Skeletal muscle tissue (tissue), 3 donors: ENCODE measurements at regions not wholly inside any gene's neighbourhood (a gene's known extent, or its start where the extent isn't known, plus 50 kb on each side); places are given as distances from the start of the nearest gene placed in this dataset.

Source experiments
- H3K27ac ChIP-seq: one replicate; pipeline ENCODE4 v1.7.0; 2013; ENCODE audit warnings: mild to moderate bottlenecking, low read depth, low read length, inconsistent platforms
- H3K27me3 ChIP-seq, 3 donors: one replicate each; pipeline ENCODE4 v1.7.0; 2013; ENCODE audit warnings: low read length in 3 of 3; ENCODE audit not compliant: control insufficient read depth in 3 of 3, insufficient read depth in 3 of 3
- H3K36me3 ChIP-seq, 3 donors: one replicate each; pipeline ENCODE4 v1.7.0; 2013; ENCODE audit warnings: low read length in 3 of 3; ENCODE audit not compliant: control insufficient read depth in 3 of 3, insufficient read depth in 3 of 3
- H3K4me1 ChIP-seq, 3 donors: one replicate each; pipeline ENCODE4 v1.7.0; 2013; ENCODE audit warnings: low read length in 3 of 3, mild to moderate bottlenecking in 3 of 3; ENCODE audit not compliant: control insufficient read depth in 3 of 3, insufficient read depth in 3 of 3
- H3K4me3 ChIP-seq, 3 donors: one replicate each; pipeline ENCODE4 v1.7.0; 2013; ENCODE audit warnings: low read length in 3 of 3
- H3K9ac ChIP-seq, 3 donors: one replicate each; pipeline ENCODE4 v1.7.0; 2013; ENCODE audit warnings: low read length in 3 of 3, mild to moderate bottlenecking in 3 of 3, moderate library complexity in 2 of 3, low read depth in 1 of 3
- H3K9me3 ChIP-seq, 3 donors: one replicate each; pipeline ENCODE4 v1.7.0; 2013; ENCODE audit warnings: low read length in 3 of 3; ENCODE audit not compliant: control insufficient read depth in 3 of 3
- donor health status: Osteomylitis.

- Histone ChIP-seq H3K27me3 (no peaks in the 10 kb centered on the region), H3K27ac (no peak overlapping the region), H3K9ac (no peak overlapping the region), H3K9me3 (no peaks in the 10 kb centered on the region), H3K4me3 (no peak overlapping the region), H3K4me1 (no peaks in the 10 kb centered on the region), H3K36me3 (no peaks in the 10 kb centered on the region)
Observed at GRCh38 chr5:91841423-91841822, 458.3 kb upstream of the ARRDC3 start.

DNA sequence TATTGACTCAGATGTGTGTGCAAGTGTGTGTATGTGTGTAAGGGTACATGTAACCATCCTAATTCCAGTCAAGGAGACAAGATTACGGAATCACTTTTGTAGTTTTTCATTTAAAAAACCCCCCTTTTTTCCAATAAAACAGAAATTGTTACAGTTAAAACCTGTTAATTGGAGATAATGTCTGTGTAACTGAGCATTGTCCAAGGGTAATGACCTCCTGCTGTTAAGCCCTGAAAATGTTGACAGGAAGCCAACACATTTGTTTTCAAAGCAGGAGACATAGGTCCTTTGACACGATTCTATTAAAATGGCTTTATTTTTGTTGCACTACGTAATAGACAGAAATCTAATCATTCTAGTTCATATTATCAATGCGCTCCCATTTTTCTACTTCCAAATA, 457.3 kb upstream of the ARRDC3 start:
- H3K4me1 ChIP-seq = no peaks in the 10 kb centered on the region

DNA sequence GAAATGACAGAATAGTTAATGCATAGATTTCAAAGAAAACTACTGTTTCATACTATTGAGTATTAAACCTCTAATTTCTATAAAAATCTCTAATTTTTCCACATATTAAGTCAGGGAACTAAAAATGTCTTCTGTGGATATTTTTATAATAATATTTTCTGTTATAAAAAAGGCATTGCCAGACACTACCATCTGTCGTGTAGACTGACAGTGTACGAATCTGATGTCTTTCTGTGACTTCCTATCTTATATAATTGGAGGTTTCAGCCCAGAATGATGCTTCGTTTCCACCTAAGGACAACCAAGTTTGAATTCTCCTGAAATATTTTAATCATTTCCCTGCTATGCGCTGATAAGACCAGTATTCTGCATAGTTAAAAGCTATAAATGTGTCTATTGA, 456.6 kb upstream of the ARRDC3 start:
- Histone ChIP-seq H3K4me1 (no peaks in the 10 kb centered on the region), H3K4me3 (no peak overlapping the region), H3K36me3 (no peaks in the 10 kb centered on the region), H3K9me3 (no peaks in the 10 kb centered on the region), H3K9ac (no peak overlapping the region), H3K27ac (no peak overlapping the region), H3K27me3 (no peaks in the 10 kb centered on the region)

More for the DNA sequence above, 457.3 kb upstream of the ARRDC3 start:
- H3K27ac ChIP-seq = no peak overlapping the region
- H3K9me3 ChIP-seq = no peaks in the 10 kb centered on the region
- no peak overlapping the region for H3K9ac ChIP-seq
- H3K4me3 ChIP-seq = no peak overlapping the region
- no peaks in the 10 kb centered on the region for H3K27me3 ChIP-seq
- no peaks in the 10 kb centered on the region for H3K36me3 ChIP-seq

GRCh38 chr5:91839233-91839632, 456.1 kb upstream of the ARRDC3 start:
- H3K27ac ChIP-seq = no peak overlapping the region
- no peaks in the 10 kb centered on the region for H3K27me3 ChIP-seq
- no peak overlapping the region for H3K4me3 ChIP-seq
- H3K9ac ChIP-seq = no peak overlapping the region
- H3K9me3 ChIP-seq = no peaks in the 10 kb centered on the region
- no peaks in the 10 kb centered on the region for H3K4me1 ChIP-seq
- no peaks in the 10 kb centered on the region for H3K36me3 ChIP-seq

DNA sequence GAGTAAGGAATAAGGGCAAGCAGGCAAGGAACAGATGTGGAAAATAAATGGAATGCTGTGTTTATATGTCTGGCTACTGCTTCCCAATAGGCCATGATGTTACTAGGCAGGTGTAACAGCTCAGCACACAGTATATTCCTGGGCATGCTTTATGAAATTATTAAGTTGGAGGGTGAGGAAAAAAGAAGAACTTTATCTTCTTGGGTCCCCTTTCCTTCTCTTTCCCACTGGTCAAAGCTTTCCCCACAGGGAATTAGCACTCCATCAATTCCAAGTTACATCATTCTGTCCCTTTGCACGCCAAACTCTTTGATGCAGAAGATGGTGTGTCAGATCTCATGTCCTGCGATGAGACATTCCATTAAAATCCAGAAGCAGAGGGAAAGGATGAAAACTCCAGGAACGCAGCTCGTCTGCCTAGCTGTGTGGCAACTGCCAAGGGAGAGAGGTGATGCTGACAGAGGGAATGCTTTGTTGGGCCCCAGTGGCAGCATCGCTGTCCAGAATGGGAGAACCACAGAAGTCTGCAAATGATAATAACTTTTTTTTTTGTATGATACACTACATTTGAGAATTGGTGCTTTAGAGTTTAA, 447.3 kb upstream of the ARRDC3 start:
- Histone ChIP-seq H3K9me3 (no peaks in the 10 kb centered on the region), H3K27ac (no peak overlapping the region), H3K27me3 (no peaks in the 10 kb centered on the region), H3K4me1 (no peaks in the 10 kb centered on the region), H3K4me3 (no peak overlapping the region), H3K9ac (no peak overlapping the region), H3K36me3 (no peaks in the 10 kb centered on the region)

DNA sequence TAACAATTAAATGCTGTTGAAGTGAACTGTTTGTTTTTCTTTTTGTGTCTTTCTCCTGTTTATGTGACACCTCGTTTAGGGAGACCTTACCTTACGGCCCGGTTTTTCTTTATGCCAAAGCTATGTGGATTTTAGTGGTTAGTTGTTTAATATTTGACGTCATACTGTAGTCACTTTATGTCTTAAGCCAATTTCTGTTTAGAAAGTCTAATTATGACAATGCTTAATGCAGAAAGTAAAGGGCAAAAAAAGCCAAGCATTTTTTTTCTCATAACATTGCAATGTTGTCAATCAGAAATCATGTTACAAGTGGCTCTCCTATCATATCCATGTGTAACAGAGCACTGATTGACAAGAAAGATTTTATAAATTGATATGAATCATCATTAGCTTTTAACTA, 442.5 kb upstream of the ARRDC3 start:
- Histone ChIP-seq H3K4me3 (no peak overlapping the region), H3K27me3 (no peaks in the 10 kb centered on the region), H3K9ac (no peak overlapping the region), H3K9me3 (no peaks in the 10 kb centered on the region), H3K4me1 (no peaks in the 10 kb centered on the region), H3K36me3 (no peaks in the 10 kb centered on the region), H3K27ac (no peak overlapping the region)

DNA sequence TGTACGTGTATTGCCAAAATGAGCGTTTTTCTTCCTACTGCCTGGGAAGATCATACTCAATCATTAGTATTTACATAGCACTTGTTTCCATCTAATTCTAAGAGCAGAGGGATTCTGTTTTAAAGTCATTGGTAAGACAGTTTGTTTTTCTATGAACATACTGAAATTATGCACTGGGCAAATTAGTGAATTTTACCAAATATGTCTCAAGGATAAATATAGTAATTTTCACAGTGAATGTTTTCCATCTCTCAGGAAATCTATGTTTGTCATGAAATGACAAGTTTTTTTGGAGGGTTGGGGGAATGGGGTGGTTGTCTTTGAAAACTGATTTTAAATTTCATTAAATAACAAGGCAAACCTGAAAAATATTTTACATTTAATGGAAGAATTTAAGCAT, 441.3 kb upstream of the ARRDC3 start:
- Histone ChIP-seq H3K9me3 (no peaks in the 10 kb centered on the region), H3K27ac (no peak overlapping the region), H3K4me1 (no peaks in the 10 kb centered on the region), H3K36me3 (no peaks in the 10 kb centered on the region), H3K27me3 (no peaks in the 10 kb centered on the region), H3K4me3 (no peak overlapping the region), H3K9ac (no peak overlapping the region)

DNA sequence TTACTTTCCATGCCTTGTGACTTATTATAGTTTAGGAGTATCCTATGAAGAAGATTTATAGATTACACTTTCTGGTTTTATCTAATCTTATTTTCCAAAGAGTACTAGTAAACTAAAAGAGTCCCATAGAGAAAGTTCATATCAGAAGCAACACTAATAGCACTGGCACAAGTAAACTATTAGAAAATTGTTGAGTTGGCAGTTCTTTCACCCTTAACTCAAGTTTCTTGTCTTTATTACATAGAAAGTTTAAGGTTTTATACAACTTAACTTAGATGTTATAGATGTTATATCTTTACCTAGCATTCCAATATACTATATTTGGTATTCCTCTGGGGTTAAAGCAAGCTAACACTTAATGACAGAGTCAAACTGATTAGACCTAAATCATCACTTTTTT, 437.8 kb upstream of the ARRDC3 start:
- H3K9me3 ChIP-seq = no peaks in the 10 kb centered on the region

DNA sequence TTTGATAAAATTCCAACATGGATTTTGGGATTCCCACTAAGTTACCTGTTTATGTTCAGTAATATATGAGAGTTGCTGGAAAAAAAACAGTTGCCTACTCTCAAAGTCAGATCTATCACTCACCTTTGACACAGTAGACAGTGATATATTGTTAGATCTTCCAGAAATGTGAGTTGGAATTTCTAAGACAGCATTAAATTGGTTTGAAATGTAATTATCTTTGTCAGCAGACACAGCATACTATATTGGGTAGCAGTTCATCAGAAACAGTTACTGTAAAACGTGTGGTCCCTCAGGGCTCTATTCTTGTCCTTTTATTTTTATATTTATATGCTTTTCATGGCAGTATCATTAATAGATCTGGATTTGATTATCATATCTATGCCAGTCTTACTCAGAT, 433.6 kb upstream of the ARRDC3 start:
- Histone ChIP-seq H3K4me3 (no peak overlapping the region), H3K36me3 (no peaks in the 10 kb centered on the region), H3K27me3 (no peaks in the 10 kb centered on the region), H3K9ac (no peak overlapping the region), H3K27ac (no peak overlapping the region), H3K4me1 (no peaks in the 10 kb centered on the region), H3K9me3 (no peaks in the 10 kb centered on the region)

More for the DNA sequence above, 437.8 kb upstream of the ARRDC3 start:
- Histone ChIP-seq H3K4me3 (no peak overlapping the region), H3K27ac (no peak overlapping the region), H3K9ac (no peak overlapping the region), H3K27me3 (no peaks in the 10 kb centered on the region), H3K36me3 (no peaks in the 10 kb centered on the region), H3K4me1 (no peaks in the 10 kb centered on the region)

DNA sequence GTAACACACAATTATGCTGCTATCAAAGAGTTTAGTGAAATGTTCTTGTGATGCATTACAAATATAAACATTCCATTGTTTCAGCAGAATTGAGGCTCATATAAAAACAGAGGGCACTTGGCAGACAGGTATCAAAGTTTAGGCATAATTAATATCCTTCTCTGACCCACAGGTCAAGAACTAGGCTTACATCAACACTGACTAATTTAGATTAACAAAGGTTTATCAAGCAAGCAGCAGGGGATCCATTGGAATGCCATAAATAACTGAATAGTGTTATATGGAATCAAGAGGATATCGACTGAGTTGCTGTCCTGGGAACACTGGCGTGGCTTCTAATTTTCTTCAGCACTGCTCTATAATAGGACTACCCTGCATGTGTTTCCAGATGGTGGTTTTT, 414.5 kb upstream of the ARRDC3 start:
- Histone ChIP-seq H3K27ac (no peak overlapping the region), H3K9ac (no peak overlapping the region), H3K4me1 (no peaks in the 10 kb centered on the region), H3K4me3 (no peak overlapping the region), H3K36me3 (no peaks in the 10 kb centered on the region), H3K9me3 (peaks cover 0 to 6% (median 0%) of the 10 kb centered on the region in 3 donors), H3K27me3 (no peaks in the 10 kb centered on the region)
